ENCODE measurements at regions not wholly inside any gene's neighbourhood (a gene's known extent, or its start where the extent isn't known, plus 50 kb on each side); places are given as distances from the start of the nearest gene placed in this dataset.

DNA sequence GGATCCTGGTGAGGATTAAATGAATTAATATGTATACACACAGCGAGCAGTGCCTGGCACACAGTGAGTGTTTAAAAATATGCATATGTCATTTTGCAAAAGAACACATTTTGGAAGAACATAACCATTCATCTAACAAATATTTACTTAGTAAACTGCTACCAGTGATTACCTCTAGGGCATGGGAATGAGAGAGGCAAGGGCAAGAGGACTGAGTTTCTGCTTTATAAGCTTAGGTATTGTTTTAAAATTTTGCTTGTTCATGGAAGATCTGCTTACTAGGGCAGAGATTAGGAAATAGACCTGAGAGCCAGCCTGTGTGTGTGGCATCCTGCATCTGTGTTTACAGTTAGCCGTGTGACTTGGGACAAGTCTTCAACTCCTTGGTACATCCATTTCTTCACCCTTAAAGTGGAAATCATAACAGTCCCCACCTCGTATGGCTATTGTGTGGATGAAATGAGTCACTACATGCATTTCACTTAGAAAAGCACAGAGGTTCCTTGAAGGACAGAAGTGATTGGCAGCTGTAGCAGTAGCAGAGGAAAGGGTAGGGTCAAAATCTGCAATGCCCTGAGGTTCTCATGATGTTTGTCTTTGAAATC is 198.5 kb upstream of the FMN2 start:
- DNase-seq, result no peak

DNA sequence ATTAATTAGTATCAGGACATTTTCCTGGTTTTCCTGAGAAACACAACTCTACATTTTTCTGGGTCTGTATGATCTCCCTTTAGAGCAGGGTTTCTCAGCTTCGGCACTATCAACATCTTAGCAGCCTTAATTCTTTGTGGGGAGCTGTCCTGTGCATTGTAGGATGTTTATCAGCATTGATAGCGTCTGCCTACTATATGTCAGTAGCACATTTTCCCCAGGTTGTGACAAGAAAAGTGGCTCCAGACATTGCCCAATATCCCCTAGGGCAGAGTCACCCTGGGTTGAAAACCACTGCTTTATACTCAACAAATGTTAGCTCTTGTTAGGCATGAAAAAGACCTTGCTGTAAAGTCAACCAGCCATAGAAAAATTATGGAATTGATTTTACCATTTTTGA is 195.1 kb upstream of the FMN2 start:
- no peak for DNase-seq

DNA sequence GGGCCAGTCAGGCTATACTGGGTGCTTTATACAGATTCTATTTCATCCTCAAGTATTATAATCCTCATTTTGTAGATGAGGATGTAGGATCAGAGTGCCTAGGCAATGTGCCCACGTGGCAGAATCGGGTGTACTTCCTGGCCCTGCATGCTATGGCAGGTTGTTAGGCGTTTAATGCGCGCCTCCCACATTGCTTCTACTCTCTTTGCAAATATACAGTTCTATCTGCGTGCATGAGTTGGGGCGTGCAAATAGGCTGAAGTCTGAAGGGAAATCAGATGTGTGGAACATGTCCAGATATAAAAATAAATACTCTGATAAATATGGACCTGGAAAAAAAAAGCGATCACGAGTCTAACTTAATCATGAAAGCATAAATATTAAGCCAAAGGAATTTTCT is 194.7 kb upstream of the FMN2 start:
- no peak for DNase-seq

DNA sequence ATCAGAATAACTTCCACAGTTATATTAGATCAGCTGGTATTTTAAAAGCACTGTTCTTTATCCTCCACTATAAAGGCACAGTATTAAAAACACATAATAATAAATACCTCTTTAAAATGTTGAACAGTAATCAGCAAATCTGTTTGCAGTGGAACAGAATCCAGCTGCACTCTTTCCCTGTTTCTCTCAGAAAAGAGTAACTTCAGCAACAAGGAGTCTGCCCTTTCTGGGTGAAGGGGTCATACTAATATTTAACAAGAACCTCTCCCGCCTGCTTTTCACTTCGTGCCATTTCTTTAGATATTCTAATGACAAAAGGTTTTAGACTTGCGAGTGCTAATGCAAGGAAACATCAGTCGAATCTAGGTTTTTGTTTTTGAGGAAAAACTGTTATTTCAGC is 194.2 kb upstream of the FMN2 start:
- no peak for DNase-seq

DNA sequence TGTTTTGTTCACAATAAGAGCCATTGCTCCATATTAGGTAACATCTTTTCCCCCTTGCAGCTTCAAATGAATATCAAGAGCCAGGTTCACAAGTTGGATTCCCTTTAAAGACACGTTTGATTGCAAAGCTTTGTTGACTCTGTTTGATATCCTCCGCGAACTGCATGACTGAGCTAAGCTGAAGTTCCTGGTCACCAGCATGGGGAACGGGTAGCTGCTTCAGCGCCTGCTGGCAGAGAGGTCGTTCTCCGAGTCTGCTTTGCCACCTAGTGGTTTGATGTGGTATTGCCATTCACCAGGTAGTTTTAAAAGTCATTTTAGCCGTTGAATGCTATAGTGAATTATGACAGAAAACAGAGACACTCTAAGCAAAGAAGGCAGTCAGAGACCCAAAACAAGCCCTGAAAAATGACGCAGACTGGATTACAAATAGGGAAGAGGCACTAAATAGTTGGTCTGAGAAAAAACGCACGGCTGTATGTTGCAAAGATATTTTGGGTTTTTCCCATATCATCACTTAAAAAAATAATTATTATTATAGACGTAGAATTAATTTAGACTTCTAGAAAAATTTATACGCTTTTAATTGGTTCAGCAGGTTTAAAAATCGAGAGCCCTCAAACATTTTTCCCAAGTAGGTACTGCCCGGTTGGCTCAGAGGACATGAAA is 193.5 kb upstream of the FMN2 start:
- DNase-seq, result peak; percentile 75

DNA sequence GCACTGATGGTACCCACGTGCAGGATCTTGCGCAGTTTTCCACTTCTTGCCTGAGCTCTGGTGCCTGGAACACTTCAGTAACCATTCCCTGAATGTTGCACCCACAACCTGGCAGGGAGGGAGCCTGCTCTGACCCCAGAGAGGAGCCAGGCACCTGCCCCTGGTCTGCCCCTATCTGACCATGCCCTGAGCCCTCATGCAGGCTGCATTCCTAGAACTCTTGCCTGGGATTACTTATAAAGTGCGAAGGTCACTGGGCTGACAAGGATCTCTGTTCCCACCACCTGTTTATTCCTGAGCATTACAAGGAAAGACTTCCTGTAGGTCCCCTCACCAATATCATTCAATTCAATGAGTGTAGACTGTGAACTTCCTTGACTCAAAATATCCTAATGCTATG is 191.9 kb upstream of the FMN2 start:
- DNase-seq, result no peak

DNA sequence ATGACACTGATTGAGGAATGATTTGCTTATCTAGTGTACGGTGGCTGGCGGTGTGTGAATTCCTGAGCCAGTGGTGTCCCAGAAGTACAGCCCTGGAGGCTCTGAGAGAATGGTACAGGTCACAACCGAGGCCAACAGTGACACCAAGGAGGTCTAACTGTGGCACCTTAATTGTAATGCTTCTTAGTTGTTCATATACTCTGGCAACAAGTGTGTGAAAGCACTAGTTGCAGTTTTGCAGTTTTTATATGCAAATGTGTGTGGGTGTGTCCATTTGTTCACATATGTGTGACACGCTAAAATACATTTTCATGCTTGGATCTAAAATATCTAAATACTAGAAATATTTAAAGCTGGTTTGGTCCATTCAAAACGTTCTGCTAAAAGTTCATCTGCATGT is 185.3 kb upstream of the FMN2 start:
- DNase-seq, result no peak

DNA sequence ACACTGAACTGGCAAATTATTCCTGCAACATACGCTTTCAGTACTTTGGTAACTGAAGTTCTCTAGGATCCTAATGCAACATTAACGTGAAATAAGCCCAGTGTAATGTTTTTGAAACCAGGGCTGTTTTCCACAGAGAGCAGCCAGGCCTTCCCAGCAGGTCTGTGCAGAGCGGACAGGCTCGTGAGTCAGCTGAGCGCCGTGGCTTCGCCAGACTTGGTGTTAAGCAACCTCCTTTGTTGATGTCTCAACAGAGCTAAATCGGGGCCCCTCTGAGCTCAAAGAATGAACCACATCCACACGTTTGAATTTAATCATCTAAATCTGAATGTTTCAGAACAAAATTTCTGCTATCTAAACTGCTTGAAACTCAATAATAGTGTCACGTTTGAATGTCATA is 181.8 kb upstream of the FMN2 start:
- DNase-seq, result no peak

DNA sequence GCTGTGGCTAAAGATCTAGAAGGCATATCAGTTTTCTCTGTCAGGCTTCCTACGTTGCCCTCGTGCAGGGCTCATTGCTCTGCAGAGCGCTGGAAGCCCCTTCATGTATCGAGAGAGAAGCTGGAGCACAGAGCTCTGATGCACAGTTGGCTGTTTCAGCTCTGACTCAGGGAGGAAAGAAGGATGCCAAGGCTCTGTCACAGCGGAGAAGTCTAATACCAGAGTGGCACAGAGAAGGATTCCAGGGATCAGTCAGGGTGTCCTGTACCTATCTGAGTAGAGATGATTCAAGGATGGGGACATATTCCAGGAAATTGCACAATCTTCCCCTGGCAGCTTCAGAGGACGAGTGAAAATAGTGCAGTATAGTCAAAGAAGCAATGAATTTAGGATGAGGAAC is 179.2 kb upstream of the FMN2 start:
- no peak for DNase-seq

DNA sequence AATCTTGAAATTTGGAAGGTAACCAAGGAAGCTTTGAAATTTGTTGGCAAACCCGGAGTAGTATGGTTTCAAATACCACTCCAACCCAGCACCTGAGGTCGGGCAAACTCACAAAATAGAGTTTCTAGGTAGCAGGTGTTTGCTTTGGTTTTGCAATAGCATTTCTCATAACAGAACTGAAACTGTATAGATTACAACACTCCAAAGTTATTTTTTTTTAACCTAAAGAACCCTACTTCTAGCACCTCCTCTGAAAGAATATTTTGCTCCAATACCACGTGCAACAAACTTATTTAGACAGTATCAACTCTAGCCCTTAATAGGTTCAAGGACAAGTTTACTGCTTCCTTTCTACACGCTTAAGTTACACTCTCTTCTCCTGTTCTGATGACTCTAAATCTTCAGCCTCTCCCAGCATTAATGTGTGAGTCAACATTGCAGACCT is 178.5 kb upstream of the FMN2 start:
- DNase-seq, result no peak

DNA sequence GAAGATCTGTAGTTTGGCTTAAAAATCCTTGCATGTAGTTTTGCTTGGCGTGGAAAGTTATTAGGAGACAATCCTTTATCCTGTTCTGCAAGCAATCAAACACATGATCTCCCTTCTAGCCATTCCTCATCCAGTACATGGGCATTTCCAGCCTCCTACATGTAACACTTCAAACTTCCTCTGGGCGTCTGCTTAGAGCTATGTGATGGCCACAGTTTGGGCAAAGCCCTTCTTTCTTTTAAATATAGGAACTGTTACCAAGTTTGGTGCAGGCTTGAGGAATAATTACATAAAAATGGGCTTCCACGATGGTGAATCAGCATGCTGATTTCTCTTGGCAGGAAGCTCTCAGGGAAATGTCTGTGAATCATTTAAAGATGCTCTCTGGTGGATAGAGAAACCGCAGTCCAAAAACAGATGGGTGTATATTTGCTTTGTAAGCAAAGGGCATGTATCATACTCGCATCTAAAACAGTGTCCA is 176.9 kb upstream of the FMN2 start:
- DNase-seq, result no peak

DNA sequence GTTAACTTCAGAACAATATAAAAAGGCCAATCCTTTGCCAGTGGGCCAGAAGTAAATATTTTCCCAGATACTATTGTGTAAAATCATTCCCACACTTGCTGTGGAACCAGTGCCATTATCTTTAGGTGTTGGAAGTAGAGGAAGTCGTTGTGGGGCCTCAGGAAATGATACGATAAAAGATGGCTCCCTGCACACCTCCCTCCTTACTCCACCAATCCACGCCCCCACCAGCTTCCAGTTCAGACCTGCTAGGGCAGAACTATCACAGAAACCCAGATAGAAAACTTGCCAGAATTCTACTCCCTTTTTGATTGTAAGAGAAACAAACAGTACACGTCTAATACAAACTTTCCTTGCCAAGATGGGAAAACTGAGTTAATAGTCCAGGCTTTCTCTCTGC is 173.0 kb upstream of the FMN2 start:
- no peak for DNase-seq

DNA sequence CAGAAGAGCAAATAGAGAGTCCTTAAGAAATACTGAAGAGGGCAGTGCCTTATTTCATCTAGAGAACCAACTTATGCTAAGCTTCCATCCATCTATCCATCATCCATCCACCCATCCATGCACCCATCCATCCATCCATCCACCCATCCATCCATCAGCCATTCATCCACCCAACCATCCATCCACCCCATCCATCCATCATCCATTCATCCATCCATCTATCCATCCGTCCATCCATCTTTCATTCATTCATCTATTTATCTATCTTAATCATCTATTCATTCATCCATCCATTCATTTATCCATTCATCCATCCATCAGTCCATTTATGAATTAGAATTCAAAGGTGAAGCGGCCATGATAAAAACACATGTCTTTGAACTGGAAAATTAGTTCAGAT is 171.5 kb upstream of the FMN2 start:
- DNase-seq, result no peak

DNA sequence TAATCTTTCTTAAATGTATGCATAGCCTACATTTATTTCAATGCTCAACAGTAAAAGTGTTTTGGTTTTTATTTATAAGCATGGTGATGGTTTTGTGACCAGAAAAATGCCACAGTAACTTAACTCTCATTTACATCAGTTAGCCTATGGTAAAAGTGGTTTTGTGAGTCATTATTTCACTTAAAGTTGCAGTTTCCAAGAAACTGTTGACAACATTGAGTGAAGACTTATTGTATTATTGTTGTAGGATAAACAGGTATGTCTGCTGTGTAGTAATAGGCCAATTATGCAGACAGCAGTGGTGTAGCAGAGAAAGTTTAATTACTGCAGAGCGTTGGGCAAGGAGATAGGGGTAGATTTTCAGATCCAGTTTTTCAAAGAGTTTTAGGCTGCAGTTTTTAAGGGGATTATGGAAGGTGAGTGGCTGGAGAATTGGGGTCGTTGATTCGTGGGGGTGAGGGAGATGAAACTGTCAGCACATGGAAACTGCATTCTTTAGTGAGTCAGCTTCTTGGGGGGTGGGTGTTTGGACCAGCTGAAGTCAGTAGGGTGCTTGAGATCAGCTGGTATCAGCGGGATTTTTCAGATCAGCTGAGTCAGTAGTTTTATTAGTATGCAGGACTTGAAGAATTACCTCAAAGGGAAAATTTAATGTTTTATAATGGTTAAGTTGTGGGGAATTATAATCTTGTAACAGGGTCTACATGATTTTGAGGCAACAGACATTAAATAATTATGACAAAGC is 168.7 kb upstream of the FMN2 start:
- DNase-seq, result no peak

DNA sequence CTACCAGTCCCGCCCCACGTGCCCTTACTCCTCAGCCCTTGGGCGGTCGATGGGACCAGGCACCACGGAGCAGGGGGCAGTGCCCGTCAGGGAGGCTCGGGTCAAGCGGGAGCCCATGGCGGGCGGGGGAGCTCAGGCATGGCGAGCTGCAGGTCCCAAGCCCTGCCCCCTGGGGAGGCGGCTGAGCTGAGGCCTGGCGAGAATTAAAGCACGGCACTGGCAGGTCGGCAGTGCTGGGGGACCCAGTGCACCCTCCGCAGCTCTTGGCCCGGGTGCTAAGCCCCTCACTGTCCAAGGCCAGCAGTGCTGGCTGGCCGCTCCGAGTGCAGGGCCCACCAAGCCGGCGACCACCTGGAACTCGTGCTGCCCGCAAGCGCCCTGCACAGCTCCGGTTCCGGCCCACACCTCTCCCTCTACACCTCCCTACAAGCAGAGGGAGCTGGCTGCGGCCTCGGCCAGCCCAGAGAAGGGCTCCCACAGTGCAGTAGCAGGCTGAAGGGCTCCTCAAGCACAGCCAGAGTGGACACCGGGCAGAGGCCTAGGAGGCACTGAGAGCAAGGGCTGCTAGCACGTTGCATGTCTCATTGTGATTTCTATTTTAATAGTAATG is 166.8 kb upstream of the FMN2 start:
- no peak for DNase-seq

DNA sequence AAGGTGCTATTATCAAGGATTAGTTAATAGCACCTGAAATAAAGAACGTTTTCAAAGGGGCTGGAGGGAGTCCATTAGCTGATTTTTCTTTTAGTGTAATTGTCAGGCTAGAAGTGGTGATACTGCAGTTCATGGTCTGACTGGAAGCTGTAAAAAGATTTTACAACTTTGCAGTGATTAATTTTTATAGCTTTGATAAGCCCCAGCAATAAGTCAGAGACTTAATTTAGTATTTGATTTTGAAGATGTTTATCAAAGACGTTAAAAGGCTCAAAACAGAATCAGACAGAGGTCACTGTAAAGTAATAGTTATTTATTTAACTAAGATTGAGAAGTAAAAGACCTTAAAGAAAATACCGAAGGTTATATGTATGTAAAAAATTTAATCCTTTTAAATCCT is 165.5 kb upstream of the FMN2 start:
- no peak for DNase-seq

DNA sequence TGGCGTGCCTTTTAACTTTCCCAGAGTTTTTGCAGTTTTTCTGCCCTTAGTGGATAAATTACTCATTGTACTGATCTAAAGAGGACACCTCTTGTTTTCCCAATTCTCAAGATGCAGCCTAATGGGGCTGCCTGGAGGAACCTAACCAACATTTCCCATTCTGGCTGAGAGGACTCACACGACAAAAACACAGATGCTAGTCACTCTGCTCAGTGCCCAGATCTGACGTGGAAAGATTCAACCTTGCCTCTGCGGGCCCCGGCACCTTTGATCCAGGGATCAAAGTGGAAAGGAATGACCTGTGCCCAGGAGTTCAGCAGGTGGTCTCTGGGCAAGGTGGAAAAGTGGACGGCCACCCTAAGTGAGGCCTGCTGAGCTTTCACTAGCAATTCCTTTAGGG is 162.4 kb upstream of the FMN2 start:
- DNase-seq, result no peak

DNA sequence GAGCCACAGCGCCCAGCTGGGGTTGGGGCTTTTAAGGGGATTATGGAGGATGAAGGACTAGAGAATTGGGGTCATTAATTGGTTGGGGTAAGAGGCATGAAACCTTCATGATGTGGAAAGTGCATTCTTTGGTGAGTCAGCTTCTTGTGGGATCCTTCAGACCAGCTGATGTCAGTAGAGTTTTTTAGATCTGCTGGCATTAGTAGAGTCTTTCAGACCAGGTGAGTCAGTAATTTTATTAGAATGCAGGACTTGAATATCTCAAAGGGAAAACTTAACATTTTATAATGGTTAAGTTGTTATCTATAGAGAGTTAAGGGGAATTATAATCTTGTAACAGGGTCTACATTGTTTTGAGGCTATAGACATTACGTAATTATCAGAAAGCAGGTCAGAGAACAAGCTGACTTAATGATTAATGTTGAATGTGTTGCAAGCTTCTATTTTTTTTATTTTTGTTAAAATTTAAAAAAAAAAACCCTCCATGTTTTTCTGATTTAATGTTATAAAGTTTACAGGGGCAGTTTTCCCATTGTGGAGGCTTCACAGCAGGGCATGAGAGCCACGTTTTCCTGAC is 160.9 kb upstream of the FMN2 start:
- DNase-seq, result no peak

DNA sequence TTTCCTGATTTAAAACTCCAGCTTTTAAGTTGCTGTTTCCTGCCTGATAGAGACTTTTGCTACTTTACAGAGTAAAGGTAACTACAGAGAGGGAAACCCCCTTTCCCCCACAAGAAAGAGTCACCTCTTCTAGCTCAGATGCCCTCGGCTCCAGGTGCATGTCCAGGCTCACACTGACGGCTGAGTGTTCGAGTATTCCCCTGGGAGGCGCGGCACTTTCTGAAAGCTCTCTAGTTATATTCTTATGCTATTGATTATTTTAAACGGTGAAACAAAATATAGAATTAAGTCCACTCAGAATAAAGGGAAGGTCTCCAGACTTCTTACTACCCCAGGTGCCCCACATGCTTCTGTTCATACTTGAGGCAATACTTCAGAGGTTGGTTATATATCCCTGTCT is 160.3 kb upstream of the FMN2 start:
- DNase-seq, result no peak

DNA sequence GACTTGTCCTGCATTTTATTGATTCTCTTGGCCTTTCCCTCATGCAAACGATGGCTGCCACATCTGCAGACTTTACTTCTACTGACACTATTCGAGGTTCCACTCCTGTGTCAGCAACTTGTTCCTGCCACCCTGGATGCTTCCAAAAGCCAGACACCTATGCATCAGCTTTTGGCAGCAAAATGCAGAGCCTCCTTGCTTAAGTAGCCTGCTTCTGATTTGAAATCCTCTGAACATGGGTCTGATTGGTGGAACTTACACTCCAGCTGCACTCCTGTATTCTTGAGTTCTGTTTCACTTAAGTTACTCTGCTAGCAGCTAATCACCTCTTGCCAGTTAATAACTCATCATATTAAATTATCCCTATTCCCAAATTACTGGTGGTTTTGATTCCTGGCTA is 152.1 kb upstream of the FMN2 start:
- DNase-seq, result no peak

DNA sequence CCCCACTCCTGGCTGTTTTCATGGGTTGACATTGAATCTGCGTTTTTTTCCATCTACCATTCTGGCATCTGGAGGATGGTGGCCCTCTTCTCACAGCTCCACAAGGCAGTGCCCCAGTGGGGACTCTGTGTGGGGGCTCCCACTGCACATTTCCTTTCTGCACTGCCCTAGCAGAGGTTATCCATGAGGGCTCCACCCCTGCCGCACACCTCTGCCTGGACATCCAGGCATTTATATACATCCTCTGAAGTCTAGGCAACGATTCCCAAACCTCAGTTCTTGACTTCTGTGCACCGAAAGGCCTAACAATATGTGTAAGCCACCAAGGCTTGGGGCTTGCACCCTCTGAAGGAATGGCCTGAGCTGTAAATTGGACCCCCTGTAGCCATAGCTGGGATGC is 147.9 kb upstream of the FMN2 start:
- no peak for DNase-seq

DNA sequence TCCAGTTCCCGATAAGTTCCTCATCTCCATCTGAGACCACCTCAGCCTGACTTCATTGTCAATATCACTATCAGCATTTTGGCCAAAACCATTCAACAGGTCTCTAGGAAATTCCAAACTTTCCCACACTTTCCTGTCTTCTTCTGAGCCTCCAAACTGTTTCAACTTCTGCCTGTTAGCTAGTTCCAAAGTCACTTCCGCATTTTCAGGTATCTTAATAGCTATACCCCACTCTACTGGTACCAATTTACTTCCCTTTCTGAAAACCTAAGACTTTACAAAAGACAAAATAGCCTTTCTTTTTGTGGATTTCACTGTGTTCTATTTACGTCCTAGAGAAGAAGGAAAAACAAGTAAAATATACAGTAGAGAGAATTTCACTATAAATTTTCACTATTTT is 147.0 kb upstream of the FMN2 start:
- DNase-seq, result no peak

DNA sequence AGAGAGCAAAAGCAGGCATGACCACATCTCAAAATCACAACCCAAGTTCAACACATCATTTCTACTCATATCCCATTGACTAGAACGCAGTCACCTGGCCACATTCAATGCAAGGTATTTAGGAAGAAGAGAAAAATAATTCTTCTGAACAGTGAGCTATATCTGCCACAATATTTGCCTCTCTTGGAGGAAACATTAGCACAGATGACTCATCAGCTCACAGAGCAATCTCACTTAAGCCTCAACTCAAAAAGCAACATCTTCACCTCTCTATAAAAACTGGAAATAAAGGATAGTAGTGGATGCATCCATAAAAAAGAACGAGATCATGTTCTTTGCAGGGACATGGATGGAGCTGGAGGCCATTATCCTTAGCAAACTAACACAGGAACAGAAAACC is 143.9 kb upstream of the FMN2 start:
- DNase-seq, result no peak

Data from CD4-positive, alpha-beta T cell treated with Interleukin-4 for 4 hours (primary cell).